NCI-H187 (cell line): ENCODE measurements at regions not wholly inside any gene's neighbourhood (a gene's known extent, or its start where the extent isn't known, plus 50 kb on each side); places are given as distances from the start of the nearest gene placed in this dataset.

Experiments
- DNase-seq, 2 experiments: peaks; one replicate each; lab custom pipeline; 2025; lab: John Stamatoyannopoulos, UW

DNA sequence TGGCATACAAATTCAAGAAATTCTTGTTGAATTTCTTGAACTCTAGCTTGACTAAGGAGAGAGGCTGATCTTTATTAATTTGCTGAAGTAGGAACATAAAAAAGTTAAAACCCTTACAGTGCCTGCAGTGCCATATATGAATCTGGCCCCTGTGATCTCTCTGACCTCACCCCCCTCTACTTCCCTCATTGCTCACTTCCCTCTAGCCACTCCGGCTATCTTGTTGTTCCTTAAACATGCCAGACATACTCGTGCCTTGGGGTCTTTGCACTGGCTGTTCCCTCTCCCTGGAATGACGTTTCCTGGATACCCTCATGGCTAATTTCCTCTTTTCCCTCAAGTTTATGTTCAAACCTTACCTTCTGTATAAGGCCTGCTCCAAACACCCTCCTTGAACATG is 246.3 kb upstream of the SIX2 start:
- DNase-seq = no peak

DNA sequence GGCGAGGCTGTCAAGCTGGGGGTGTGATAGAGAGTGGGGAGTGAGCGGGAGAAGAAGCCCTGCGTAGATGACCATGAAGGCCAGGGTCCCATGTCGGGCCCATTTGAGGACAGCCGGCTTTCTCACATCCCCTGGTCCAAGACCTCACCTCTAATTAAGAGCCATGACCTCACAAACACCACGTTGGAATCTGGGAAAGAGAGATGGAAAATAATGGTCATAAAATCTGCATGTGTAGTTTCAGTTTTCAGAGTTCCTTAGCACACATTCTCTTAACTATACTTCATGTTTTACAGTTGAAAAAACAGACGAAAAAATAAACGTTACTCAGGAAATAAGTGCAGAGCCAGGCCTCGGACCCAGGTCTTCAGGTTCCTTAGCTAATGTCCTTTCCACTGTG is 244.8 kb upstream of the SIX2 start:
- DNase-seq = no peak

DNA sequence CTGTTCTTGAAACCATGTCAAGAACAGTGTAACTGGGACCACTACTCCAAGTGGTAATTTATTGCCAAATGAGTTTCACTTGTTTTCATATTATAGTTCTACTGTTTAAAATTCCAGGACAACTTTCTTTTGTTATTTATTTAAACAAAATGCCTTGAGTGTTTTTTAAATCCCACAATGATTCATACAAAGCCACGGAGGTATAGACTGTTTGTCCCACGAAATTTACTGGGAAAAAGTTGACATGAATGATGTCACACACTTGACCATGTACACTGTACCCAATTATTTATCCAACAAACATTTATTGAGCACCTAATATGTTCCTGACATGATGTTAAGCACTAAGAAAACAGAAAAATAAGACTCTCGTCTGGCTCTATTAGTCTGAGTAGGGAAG is 243.9 kb upstream of the SIX2 start:
- DNase-seq = no peak

DNA sequence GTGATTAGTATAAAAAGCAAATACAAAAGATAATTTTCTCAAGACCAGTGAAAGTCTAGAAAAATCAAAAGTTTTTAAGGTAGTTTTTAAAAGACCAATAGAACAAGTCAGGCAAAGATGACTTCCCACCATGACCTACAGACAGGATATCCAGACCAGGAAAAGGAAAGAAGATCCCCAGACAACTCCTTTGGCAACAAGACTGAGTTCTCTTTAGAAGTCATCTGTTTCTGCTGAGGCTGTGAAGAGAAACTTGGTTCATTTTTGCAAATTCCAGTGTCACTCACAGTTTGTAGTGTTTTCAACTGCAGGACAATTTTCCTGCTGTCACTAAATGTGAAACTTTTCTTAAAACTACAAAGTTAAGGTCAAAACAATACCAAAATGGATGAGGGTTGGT is 240.9 kb upstream of the SIX2 start:
- DNase-seq = no peak

DNA sequence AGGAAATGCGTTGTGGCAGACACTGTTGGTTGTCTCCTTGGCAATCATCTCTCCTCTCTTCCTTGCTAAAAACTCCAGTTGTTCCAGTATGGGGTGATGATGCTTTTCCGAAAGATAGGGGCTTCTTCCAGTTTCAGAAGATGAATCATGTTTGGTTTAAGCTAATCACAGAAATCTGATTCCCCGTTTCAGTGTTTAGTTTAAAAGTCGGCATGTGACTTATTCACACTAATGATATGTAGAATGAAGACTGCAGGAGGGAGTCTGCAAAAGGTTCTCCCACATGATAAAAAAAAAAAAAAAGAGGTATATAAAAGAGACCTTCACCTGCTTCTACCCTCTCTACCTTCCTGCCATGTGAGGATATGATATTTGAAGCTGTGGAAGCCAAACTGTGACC is 239.0 kb upstream of the SIX2 start:
- no peak for DNase-seq

DNA sequence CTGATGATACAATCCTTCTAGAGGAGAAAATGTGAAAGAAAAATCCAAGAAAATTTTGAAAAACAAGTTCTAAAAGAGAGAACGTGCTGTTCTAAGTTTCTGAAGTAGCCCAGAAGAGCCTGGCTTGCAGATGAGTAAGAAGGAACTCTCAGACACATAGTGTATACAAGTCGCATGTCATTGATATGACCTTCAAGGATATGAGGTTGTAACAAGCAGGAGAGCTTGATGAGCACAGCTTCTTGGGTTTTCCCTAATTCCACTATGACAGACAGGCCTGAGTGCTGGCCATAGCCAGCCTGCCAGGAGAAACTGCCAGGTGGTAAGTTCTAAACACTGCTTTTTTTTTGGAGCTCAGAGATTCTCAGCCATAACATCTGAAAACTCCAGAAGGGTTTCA is 235.7 kb upstream of the SIX2 start:
- no peak for DNase-seq

DNA sequence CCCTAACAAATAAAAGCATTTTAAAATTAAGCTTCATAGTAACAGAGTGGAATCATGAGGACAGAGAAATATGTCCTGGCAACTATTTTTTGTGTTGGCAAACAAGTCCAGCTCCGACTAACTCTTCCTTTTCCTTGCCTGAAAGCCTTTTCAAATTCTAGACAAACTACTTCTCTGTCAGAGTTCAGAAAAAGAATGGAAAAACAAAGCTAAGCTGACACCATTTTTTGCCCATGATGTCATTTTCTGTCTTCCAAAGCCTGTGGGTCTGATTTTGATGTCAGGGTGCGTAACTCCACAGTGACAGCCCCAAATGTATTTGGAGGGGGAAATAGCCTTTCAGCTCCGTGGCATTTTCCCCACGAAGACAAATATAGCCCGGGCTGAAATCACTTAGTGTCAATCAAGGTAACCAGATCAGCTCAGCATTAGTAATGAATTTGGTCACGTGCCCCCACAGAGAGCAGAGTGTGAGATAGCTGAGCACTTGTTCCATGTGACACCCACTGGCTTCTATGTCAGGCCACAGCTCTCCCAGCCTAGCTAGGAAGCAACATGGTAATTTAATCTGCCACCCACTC is 233.0 kb upstream of the SIX2 start:
- DNase-seq = peak in 1 of 2 experiments; percentile 10

DNA sequence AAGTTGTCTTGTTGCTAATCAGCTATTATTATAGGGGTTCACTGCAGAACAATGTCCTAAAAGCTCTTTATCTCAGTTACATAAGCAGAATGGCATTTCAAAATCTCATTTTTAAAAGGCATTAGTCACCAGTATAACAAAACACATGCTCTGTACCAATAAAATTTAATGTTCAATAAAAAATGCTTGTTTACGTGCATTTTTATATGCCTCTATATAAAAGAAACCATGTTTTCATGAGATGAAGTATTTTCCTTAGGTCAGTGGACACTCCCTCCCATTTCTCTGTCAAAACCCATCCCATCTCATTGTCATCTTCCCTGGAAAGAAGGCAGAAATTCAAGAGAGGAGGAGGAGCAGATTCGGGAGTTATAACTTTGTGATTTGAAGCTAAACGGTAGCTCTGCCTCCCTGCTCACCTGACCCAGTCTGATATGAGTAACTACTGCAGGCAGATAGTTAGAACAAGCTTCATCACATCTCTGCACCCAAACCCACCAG is 231.9 kb upstream of the SIX2 start:
- no peak for DNase-seq

DNA sequence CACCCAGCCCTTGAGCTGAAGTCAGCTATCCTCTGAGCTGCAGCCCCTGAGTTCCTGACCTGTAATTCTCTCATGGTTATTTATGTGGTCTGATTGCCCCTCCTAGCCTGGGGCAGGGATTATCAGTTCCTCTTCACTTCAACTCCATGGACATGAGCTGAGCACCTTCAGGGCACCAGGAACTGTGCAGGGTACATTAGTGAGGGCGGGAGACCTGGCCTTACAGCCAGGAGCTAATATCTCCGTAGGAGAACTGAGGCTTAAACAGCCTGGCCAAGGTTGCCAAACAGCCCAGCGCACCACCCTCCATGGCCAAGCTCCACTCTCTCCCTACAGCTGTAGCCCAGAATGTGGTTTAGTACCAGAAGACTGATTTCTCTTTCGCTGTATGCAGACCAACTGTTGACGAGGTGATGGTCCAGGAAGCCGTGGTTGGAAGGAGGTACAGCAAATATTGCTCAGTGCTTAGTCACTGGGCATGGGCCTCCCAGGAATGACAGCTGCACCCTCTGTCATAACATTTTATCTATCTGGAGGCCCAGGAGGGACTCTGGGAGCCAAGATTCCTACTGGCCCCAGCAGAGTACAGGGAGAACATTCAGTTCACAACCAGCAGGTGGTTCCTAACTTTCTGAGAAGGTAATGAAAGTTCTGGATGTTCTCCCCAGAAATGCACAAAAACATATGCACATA is 228.7 kb upstream of the SIX2 start:
- DNase-seq = no peak

DNA sequence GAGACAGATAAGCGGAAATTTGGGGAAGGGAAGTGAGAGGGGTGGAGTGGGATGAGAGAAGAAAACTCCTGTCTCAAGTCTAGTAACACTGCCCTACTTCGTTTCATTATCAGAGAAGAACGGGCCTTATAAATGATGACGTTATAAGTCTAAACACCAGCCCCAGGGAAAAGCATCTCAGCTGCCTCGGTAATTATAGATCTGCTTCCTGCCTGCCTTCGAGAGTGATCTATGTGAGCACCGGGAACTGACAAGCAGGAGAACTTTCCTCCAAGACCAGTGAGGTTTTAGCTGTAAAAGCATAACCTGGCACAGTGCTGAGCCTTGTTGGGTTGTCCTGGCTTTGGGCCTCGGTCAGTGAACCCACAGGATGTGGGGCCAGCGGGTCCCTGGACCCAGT is 227.9 kb upstream of the SIX2 start:
- DNase-seq = no peak

DNA sequence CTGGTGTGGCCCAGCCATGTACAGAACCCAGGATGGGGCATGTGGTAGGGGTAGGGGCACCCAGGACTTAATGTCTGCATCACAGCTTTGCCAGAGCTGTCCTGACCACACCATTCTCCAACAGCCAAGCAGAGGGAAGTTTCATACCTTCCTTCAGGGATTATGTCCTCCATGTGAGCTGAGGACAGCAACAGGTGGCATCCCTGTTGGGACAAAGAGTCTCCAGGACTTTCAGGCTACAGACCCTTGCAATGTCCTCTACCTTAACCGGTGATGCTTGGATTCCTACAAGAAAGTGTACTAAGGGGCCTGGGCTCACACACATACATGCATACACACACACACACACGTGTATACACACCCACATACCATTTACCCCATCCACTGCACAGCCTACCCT is 227.0 kb upstream of the SIX2 start:
- no peak for DNase-seq

DNA sequence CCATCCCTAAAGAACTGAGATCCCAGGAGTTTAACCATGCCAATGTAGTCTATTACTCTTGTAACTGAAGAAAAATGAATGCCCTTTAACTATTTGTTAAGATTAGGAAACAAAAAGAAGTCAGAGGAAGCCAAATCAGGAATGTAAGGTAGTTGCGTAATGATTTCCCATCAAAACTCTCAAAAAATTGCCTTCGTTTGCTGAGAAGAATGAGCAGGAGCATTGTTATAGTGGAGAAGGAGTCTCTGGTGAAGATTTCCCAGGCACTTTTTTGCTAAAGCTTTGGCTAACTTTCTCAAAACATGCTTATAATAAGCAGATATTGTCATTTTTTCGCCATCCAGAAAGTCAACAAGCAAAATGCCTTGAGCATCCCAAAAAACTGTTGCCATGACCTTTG is 224.0 kb upstream of the SIX2 start:
- no peak for DNase-seq

DNA sequence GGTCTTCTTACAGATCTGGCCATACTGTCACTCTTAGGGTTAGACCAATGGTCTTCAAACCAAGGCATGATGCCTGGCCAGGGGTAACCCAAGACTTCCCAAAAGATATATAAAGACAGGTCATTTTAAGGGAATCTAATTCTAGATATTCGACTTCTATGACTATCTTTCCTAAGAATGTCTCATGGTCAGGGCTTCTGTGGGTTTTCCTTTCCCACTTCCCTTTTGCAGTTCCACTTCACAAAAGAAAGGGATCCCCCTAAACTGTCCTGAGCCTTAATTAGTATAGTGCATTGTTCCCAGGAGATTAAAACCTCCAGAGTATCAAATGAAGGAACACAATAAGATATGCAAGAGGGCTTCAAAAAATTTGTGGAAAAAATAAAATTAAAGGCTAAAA is 223.6 kb upstream of the SIX2 start:
- DNase-seq = no peak

DNA sequence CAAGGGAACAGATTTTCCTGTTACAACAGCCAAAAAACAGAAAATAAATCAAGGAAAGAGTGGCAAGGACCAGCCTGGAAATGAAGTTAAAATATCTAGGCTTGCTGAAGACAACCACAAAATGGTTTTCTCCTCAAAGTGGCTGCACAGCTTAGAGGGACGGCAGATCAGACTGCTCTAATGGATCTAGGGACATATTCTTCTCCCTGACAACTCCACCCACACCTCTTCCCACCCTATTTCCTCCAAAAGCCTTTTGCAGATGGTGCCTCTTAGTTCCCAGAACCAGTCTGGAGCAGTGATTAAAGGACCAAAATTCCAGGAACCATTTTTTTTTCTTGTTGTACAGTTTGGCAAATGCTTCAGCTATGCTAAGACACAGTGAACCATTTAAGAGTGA is 220.2 kb upstream of the SIX2 start:
- DNase-seq = no peak

DNA sequence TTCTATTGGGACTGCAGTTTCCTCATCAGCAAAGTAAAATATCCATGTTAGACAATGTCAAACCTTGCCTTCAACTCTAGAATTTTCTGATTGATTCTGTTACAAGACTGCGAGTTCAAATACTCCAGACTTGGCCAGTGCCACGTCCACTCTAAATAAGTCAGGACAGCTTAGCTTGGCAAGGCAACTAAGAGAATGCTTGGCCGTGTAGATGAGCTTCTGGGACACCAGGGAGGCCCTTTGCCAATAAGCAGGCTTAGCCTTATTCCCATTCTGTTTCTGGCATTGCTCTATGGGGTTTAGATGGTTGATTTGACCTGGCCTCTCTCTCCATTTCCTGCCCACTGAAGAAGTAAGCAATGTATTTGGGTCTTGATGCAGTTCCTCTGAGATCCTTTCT is 218.1 kb upstream of the SIX2 start:
- no peak for DNase-seq

DNA sequence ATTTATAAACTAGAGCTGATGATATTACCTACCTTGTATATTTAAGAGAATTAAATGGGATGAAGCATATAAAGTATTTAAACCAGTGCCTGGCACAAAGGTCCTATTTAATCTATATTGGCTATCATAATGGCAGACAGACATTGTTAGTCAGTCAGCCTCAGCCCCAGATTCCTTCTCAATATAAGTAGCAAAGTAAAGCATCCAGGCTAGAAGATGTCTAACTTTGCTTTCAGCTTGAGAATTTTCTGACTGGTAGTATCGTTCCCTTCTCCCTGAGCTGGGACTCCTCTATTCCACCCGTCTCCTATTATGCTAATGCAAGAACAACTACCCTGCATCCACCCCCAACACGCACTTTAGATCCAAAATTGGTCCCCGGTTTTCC is 215.7 kb upstream of the SIX2 start:
- no peak for DNase-seq

DNA sequence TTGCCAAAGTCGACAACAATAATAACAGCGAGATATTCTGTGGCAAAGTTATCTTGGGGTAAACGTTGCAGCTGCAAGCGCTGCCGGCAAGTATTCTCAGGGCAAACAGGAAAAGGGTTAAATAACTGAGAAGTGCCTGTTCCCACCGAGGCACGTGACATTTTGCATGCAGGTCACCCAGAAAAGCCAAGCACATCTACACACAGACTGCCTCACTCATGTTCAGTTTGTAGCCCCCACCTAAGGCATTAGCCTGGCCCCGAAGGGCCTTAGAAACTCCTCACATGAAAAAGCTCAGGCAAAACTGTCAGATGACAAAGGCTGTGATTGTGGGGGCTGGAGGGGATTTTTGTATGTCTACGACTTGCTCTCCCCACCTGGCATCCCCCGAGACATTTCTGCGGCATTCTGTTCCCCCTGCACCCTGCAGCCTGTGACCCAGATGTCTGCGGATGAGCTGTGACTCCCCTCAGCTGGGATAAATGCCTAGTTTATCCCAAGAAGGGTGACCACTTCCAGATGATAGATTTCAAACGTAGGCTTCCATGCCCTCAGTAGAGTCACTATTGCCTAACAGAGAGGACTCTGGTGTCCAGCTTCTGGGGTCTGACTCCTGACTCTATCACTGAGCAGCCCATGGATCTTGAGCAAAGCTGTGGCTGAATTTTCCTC is 215.2 kb upstream of the SIX2 start:
- DNase-seq = no peak

DNA sequence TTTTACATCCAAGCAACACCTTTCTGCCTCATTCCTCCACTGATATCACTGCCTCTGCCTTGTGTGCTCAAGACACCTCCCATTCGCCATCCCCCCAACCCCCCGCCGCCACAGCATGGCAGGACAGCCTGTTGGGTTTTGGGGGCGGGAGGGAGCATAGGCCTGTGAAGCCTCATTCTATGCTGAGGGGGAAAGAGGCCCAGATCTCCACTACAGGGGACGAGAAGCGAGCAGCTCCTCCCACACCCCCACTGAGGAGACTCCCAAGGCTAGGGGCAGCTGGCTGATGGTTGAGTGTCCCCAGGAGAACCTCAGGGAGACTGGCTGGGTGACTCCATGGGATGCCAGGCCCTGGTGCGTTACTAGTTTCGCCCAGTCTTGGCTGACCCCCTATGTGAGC is 214.3 kb upstream of the SIX2 start:
- DNase-seq = no peak

DNA sequence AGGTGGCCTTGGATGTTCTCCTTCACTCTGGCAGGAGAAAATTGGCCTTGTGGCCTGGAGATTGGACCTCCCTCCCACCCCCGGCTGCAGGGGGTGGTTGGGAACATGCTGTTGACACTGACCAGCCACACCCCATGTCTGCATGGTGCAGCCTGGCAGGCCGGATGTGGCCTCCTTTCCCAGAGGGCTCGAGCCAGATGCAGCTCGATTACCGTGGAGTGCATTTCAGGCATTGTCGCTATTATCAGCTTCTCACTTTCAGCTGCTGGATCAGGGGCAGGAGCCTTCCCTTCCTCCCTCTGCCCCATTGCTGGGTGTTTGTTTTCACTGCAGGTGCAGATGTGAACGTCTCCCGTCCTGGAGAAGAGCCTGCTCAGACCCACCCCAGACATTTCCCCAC is 211.0 kb upstream of the SIX2 start:
- DNase-seq = no peak

DNA sequence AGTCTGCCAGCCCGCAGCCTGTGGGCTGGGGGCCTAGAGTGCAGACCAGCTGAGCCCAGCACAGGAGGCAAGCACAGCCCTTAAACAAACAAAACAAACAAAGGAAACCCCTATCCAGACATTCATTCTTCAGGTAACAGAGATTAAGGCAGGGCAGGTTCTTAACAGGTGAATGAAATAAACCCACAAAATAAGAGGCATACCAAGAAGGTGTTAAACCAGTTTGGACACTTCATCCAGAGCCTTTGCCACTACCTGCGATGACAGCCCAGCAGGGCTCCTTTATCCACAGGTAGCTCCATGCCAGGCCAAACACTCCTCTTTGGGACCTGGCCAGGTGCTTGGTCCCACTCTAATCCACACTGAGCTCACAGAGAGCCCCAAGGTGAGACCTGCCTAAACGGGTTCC is 209.7 kb upstream of the SIX2 start:
- DNase-seq = no peak

DNA sequence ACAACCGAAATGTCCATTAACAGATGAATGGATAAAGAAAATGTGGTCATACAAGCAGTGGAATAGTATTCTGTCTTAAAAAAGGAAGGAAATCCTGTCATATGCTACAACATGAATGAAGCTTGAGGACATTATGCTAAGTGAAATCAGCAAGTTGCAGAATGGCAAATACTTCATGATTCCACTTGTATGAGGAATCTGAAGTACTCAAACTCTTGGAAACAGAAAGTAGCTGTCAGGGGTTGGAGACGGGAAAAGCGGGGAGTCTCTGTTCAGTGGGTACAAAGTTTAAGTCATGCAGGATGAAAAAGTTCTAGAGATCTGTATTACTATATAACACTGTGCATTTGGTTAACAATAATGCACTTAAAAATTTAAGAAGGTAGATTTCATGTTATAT is 209.0 kb upstream of the SIX2 start:
- DNase-seq = no peak

DNA sequence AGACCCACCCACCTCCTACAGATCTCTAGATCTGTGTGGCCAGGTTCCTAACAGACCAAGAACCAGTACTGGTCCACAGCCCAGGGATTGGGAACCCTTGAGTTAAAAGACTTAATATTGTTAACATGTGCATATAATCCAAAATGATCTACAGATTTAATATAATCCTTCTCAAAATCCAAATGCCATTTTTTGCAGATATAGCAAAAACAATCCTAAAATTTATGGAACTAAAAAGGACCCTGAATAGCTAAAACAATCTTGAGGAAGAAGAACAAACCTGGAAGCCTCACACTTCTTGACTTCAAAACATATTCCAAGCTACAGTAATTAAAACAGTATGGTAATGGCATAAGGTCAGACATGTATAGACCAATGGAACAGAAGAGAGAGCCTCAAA is 206.9 kb upstream of the SIX2 start:
- DNase-seq = no peak

DNA sequence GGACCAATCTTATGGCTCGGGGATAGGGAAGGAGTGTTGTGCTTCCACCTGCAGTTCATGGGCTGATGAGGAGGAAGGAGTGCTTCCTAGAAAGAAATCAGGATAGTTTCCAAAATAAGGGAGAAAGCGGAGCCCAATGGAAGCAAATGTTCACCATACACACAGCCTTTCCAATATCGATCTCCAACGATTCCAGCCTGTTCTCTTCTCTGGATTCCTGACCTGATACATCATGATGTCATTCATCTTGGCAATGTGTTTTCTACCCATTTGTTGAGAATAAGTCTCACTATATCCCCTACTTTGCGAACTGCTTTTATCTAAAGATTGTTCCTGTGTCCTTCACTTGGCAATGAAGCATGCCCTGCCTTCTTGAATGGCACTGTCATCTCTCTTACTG is 205.3 kb upstream of the SIX2 start:
- no peak for DNase-seq
